Hepatic stellate cell (primary cell): ENCODE measurements at regions not wholly inside any gene's neighbourhood (a gene's known extent, or its start where the extent isn't known, plus 50 kb on each side); places are given as distances from the start of the nearest gene placed in this dataset.
"Not testable (repeated sequence)": the region's sequence is repeated elsewhere in the genome, so short reads cannot be mapped to it uniquely, and the experiment has no call there.

ENCODE experiments used
- DNase-seq: peaks from one replicate; pipeline ENCODE4 v3.0.0; 2011; ENCODE audit warnings: low spot score

GRCh38 chr2:67571785-67572718 lies 174.9 kb downstream of the ETAA1 start:
- no peak for DNase-seq

- DNase-seq, result no peak
These were observed 175.7 kb downstream of the ETAA1 start for GRCh38 chr2:67572721-67573435.

GRCh38 chr2:67574230-67574629 lies 177.1 kb downstream of the ETAA1 start:
- peak; percentile 24 for DNase-seq

- no peak for DNase-seq
These were observed 179.1 kb downstream of the ETAA1 start for GRCh38 chr2:67576226-67576625.

GRCh38 chr2:67576991-67577390 lies 179.9 kb downstream of the ETAA1 start:
- no peak for DNase-seq

GRCh38 chr2:67579216-67579615 lies 182.1 kb downstream of the ETAA1 start:
- DNase-seq, result no peak

- DNase-seq, result no peak
These were observed 182.7 kb downstream of the ETAA1 start for GRCh38 chr2:67579806-67580205.

GRCh38 chr2:67581751-67582150 lies 184.6 kb downstream of the ETAA1 start:
- no peak for DNase-seq

GRCh38 chr2:67583185-67583584 lies 186.1 kb downstream of the ETAA1 start:
- no peak for DNase-seq

GRCh38 chr2:67585400-67585799 lies 188.3 kb downstream of the ETAA1 start:
- DNase-seq, result no peak

GRCh38 chr2:67589121-67589520 lies 192.0 kb downstream of the ETAA1 start:
- not testable (repeated sequence) for DNase-seq

GRCh38 chr2:67594522-67594921 lies 197.4 kb downstream of the ETAA1 start:
- not testable (repeated sequence) for DNase-seq

- no peak for DNase-seq
These were observed 199.7 kb downstream of the ETAA1 start for GRCh38 chr2:67596871-67597270.

- no peak for DNase-seq
These were observed 202.4 kb downstream of the ETAA1 start for GRCh38 chr2:67599561-67599960.

- no peak for DNase-seq
These were observed 203.2 kb downstream of the ETAA1 start for GRCh38 chr2:67600222-67600871.

- peak; percentile 6 for DNase-seq
These were observed 203.8 kb downstream of the ETAA1 start for GRCh38 chr2:67600946-67601345.

GRCh38 chr2:67604360-67604759 lies 207.2 kb downstream of the ETAA1 start:
- no peak for DNase-seq

- DNase-seq, result no peak
These were observed 215.5 kb downstream of the ETAA1 start for GRCh38 chr2:67612576-67613042.

- DNase-seq, result no peak
These were observed 216.1 kb downstream of the ETAA1 start for GRCh38 chr2:67613227-67613626.

- DNase-seq, result no peak
These were observed 217.3 kb downstream of the ETAA1 start for GRCh38 chr2:67614454-67614853.

- DNase-seq, result no peak
These were observed 219.6 kb downstream of the ETAA1 start for GRCh38 chr2:67616749-67617148.

GRCh38 chr2:67619204-67619603 lies 222.1 kb downstream of the ETAA1 start:
- no peak for DNase-seq

- not testable (repeated sequence) for DNase-seq
These were observed 226.6 kb downstream of the ETAA1 start for GRCh38 chr2:67623741-67624140.
